Psoas muscle (tissue), 7 donors: ENCODE measurements at regions not wholly inside any gene's neighbourhood (a gene's known extent, or its start where the extent isn't known, plus 50 kb on each side); places are given as distances from the start of the nearest gene placed in this dataset.
"Not testable (repeated sequence)": the region's sequence is repeated elsewhere in the genome, so short reads cannot be mapped to it uniquely, and the experiment has no call there.

Source experiments
- ATAC-seq, 4 donors: fragments of 200-7000 bp; cut with Tn5 transposase; one replicate each; pipeline ENCODE4 v1.9.1; 2020; ENCODE audit warnings: moderate library complexity in 3 of 4, mild to moderate bottlenecking in 2 of 4
- DNase-seq, 2 donors: peaks; one replicate each; pipeline ENCODE4 v3.0.0-alpha.2; 2020
- H3K27ac ChIP-seq: fragments of 200-600 bp; one replicate; pipeline ENCODE4 v1.8.0; 2022
- H3K27me3 ChIP-seq, 3 donors: fragments of 200-600 bp in 1 of 3; one replicate each; pipeline versions ENCODE4 v1.6.1 to v1.8.0; 2013 to 2022; ENCODE audit warnings: low read length in 2 of 3, mild to moderate bottlenecking in 2 of 3, moderate library complexity in 1 of 3; ENCODE audit not compliant: insufficient read depth in 3 of 3
- H3K36me3 ChIP-seq, 2 donors: fragments of 200-600 bp in 1 of 2; one replicate each; pipeline versions ENCODE4 v1.6.1 to v1.8.0; 2013 to 2022; ENCODE audit warnings: low read depth in 1 of 2, mild to moderate bottlenecking in 1 of 2, moderate library complexity in 1 of 2; ENCODE audit not compliant: insufficient read depth in 1 of 2
- H3K4me1 ChIP-seq: fragments of 200-600 bp; one replicate; pipeline ENCODE4 v1.8.0; 2022
- H3K4me3 ChIP-seq: fragments of 200-600 bp; one replicate; pipeline ENCODE4 v1.8.0; 2022; ENCODE audit warnings: mild to moderate bottlenecking
- H3K9me3 ChIP-seq: fragments of 200-600 bp; one replicate; pipeline ENCODE4 v1.8.0; 2022
- WGBS, 3 donors: extraction: QIAGEN DNeasy Blood & Tissue Kit; methylation state at CpG; one replicate each; pipeline versions ENCODE4 v1.1.6 to v1.1.7; 2013; 5-methylcytosine and 5-hydroxymethylcytosine counted together
- intact Hi-C, 2 donors: fragments of 100-400 bp; cut with DNase I; formaldehyde crosslinking; loops; one replicate each; pipeline versions ENCODE4 v1.11.0 to v1.14.2; 2022
- donor health status: healthy with polysubstance abuse.
- donor health status: DM: no; HTN: no; CAD: no; lungs with moderate emphysema.
- donor health status: Bipolar disorder and iron deficiency.
- donor health status: healthy.
- donor health status: DM: yes; HTN: yes; CAD: no.
- donor health status: DM: no; HTN: no; CAD: no.
- donor health status: DM: yes; HTN: yes; CAD: no.

DNA sequence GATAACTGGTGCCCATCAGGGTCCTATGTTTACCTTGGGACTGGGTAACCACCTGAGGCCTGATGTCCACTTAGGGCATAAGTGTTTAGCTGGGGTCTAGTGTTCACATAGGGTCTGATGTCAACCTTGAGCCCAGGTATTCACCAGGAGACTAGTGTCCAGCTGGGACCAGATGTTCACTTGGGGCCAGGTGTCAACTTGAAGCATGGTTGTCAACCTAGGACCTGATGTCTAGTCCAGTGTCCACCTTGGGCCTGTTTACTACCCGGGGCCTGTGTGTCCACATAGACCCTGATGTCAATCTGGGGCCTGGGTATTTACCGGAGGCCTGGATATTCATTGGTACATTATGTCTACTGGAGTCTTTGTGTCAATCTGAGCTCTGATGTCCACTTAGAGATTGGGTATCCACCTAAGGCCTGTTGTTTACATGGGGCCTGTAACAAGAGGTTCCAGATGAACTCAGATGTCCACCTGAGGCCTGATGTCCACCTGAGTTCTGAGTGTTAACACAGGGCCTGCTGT is 1491.2 kb upstream of the TPTE start:
- 55 to 70% (median 65%) methylated on average over 2 of the region's 2 CpGs for WGBS, 3 donors
- not testable (repeated sequence) for ATAC-seq

DNA sequence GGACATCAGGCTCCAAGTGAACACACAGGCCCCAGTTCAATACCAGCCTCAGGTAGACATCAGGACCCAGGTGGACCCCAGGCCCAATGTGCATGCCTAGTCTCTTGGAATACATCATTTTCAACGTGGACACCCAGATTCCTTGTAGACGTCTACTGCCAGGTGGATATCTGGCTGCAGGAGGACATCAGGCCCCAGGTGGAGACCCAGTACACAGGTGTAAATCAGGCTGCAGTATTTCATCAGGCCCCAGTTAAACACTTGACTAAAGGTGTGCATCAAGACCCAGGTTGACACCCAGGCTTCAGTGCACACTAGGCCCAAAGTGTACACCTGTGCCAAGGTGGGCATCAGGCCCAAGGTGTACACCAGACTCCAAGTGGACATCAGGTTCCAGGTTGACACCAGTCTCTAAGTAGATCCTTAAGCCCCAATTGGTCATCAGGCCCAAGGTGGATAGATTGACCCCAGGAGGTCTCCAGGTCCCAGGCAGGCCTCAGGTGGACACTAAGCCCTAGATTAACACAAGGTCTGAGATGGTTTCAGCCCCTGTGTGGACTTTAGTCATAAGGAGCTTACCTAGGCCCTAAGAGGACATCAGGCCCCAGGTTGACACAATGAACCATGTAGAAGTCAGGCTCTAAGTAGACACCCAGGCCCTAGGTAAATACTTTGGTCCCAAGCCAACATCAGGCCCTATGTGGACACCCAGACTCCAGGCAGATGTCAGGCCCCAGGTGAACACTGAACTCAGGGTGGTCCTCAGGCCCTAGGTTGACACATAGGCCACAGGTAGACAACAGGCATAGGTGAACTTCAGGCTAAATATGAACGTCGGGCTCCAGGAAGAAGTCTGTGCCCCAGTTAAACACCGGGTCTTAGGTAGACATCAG is 1489.7 kb upstream of the TPTE start:
- H3K27me3 ChIP-seq, result peaks cover 0 to 14% (median 0%) of the 10 kb centered on the region in 3 donors
- H3K36me3 ChIP-seq, H3K4me3 ChIP-seq, intact Hi-C loops, H3K27ac ChIP-seq, DNase-seq, ATAC-seq, H3K4me1 ChIP-seq, H3K9me3 ChIP-seq: not testable (repeated sequence)
- 66 to 70% (median 66%) methylated on average over 4 of the region's 5 CpGs for WGBS, 3 donors

More for the DNA sequence above, 1491.2 kb upstream of the TPTE start:
- H3K27ac ChIP-seq, H3K36me3 ChIP-seq, intact Hi-C loops, H3K4me1 ChIP-seq, DNase-seq, H3K4me3 ChIP-seq, H3K9me3 ChIP-seq: not testable (repeated sequence)
- peaks cover 0 to 19% (median 0%) of the 10 kb centered on the region in 3 donors for H3K27me3 ChIP-seq

DNA sequence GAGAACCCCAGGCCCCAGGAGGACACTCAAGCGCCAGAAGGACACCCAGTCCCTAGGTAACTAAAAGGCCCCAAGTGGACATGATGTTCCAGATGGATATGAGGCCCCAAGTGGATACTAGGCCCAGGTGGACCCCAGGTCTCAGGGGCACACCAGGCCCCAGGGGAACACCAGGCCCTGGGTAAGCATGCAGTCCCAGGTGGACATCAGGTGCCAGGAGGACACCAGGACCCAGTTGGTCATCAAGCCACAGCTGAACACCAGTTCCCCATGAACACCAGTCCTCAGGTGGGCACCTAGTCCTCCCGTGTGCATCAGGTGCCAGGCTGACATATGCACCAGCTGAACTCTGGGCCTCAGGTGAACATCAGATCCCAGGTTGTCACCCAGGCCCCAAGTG is 1488.8 kb upstream of the TPTE start:
- H3K4me1 ChIP-seq, ATAC-seq, DNase-seq, H3K36me3 ChIP-seq, H3K27ac ChIP-seq, intact Hi-C loops, H3K4me3 ChIP-seq, H3K9me3 ChIP-seq: not testable (repeated sequence)
- H3K27me3 ChIP-seq, result peaks cover 0 to 10% (median 0%) of the 10 kb centered on the region in 3 donors
- no CpG with 5 or more reads among the region's 2 CpGs for WGBS, 3 donors

DNA sequence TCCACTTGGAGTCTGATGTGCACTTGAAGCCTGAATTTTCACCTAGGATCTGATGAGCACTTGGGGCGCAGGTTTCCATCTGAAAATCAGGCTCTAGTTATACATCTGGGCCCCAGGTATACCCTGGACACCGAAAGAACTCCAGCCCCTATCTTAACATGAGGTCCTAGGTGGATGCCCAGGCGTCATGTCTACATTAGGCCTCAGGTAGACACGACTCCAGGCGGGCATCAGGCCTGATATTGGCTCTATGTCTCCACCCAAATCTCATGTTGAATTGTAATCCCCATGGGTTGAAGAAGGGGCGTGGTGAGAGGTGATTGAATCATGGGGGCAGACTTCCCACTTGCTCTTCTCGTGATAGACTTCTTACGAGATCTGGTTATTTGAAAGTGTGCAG is 1488.1 kb upstream of the TPTE start:
- H3K27me3 ChIP-seq, result peaks cover 0 to 10% (median 0%) of the 10 kb centered on the region in 3 donors
- ATAC-seq, H3K36me3 ChIP-seq, H3K4me3 ChIP-seq, H3K27ac ChIP-seq, H3K4me1 ChIP-seq, H3K9me3 ChIP-seq, intact Hi-C loops, DNase-seq: not testable (repeated sequence)
- WGBS, 3 donors, result 38 to 66% (median 64%) methylated on average over 4 to 6 of the region's 8 CpGs

DNA sequence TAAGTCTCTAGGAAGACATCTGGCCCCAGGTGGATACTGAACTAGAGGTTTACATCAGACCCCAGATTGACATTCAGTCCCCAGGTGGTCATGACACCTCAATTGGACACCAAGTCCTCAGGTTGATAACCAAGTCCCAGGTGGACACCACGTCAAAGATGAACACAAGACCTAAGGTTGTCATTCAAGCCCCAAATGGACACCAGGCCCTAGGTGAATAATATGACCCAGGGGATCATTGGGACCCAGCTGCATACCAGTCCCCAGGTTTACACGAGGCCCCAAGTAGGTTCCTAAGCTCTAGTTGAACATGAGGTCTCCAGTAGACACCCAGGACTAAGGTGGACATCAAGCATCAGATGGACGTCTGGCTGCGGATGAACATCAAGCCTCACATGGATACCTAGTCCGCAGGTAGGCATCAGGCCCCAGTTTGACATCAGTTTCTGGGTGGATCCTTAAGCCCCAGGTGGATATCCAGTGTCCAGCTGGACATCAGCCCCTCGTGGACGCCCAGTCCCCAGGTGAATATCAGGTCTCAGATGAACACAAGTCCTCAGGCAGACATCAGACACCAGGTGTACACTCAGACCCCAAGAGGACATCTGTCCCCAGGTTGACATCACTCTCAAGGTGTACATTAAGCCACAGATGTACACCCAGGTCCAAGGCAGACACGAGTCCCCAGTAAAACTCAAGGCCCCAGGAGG is 1486.7 kb upstream of the TPTE start:
- H3K4me3 ChIP-seq, DNase-seq, H3K36me3 ChIP-seq, intact Hi-C loops, H3K27me3 ChIP-seq, H3K4me1 ChIP-seq, H3K9me3 ChIP-seq, H3K27ac ChIP-seq, ATAC-seq: not testable (repeated sequence)
- 50 to 52% (median 50%) methylated on average over 4 of the region's 8 CpGs for WGBS, 3 donors

DNA sequence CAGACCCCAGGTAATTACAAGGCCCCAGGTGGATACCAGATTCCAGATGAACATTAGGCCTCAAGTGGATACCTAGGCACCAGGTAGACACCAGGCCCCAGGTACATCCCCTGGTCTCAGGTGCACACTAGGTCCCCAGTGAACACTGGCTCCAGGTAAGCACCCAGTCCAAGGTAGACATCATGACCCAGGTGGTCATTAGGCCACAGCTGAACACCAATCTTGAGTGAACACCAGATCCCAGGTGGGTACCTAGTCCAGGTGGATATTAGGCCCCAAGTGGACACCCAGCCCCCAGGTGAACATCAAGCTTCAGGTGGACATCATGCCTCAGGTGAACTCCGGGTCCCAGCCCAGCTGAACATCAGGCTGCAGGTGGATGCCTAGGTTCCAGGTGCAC is 1486.2 kb upstream of the TPTE start:
- H3K4me3 ChIP-seq, H3K27me3 ChIP-seq, intact Hi-C loops, DNase-seq, ATAC-seq, H3K36me3 ChIP-seq, H3K27ac ChIP-seq, H3K9me3 ChIP-seq, H3K4me1 ChIP-seq: not testable (repeated sequence)
- 60 to 75% methylated on average over 1 of the region's 1 CpG; no CpG with 5 or more reads in 1 of the 3 donors for WGBS, 3 donors

DNA sequence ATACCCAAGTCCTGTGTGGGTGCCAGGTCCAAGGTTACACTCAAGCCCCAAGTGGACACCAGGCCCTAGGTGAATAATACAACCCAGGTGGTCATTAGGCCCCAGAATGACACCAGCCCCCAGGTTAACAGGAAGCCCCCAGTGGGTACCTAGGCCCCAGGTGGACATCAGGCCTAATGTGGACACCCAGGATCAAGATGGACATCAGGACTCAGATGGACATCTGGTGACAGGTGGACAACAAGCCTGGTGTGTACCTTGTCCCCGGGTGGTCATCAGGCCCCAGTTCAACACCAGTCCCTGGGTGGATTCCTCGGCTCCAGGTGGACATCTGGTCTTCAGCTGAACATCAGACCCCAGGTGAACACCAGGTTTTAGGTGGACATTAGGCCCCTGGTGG is 1485.4 kb upstream of the TPTE start:
- intact Hi-C loops, DNase-seq, H3K36me3 ChIP-seq, ATAC-seq, H3K27ac ChIP-seq, H3K27me3 ChIP-seq, H3K4me3 ChIP-seq, H3K9me3 ChIP-seq, H3K4me1 ChIP-seq: not testable (repeated sequence)
- WGBS, 3 donors, result 84% methylated on average over 2 of the region's 2 CpGs; no CpG with 5 or more reads in 2 of the 3 donors

DNA sequence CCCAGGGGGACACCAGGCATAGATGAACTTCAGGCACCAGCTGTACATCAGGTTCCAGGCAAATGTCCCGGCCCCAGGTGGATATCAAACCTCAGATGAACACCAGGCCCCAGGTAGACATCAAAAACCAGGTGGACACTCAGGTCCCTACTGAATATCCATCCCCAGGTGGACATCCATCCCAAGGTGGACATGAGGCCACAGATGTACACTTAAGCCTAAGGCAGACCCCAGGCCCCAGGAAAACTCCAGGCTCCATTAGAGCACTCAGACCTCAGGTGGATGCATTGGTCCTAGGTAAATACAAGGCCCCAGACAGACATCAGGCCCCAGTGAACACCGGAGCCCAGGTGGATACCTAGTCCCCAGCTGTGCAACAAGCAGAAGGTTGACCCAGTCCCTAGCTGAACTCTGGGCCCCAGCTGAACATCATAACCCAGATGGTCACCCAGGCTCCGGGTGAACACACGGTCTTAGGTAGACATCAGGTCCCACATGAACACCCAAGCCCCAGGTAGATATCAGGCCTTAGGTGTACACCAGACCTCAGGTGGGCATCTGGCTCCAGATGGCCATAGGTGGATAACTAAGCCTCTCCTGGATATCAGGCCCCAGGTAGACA is 1484.3 kb upstream of the TPTE start:
- H3K36me3 ChIP-seq, ATAC-seq, H3K4me3 ChIP-seq, H3K4me1 ChIP-seq, H3K27me3 ChIP-seq, H3K9me3 ChIP-seq, DNase-seq, H3K27ac ChIP-seq, intact Hi-C loops: not testable (repeated sequence)
- 75 to 88% (median 77%) methylated on average over 4 of the region's 4 CpGs for WGBS, 3 donors

DNA sequence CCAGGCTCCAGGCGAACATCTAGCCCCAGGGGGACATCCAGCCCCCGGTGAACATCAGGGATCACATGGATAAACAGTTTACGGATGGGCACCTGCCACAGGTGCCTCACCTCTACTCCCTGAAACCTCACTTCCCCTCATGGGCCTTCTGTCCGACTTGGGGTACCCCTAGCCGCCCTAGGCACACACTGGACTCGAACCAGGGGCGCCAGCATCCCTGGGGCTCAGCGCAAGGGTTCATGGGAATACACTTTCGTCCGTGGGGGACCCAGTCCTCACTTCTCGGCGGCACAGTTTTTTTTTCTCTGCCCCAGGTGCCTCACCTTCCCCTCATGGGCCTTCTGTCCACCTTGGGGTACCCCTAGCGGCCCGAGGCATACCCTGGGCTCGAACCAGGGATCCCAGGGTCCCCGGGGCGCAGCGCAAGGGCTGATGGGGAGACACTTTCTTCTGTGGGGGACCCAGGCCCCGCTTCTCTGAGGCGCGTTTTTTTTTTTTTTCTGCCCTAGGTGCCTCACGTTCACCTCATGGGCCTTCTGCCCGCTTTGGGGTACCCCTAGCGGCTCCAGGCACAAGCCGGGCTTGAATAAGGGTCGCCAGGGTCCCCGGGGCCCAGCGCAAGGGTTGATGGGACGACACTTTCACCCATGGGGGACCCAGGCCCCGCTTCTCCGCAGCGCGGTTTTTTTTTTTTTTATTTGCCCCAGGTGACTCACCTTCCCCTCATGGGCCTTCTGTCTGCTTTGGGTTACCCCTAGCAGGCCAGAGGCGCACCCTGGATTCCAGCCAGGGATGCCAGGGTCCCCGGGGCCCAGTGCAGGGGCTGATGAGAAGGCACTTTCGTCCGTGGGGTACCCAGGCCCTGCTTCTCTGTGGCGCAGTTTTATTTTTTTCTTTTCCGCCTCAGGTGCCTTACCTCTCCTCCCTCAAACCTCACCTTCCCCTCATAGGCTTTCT is 1483.5 kb upstream of the TPTE start:
- WGBS, 3 donors, result 66 to 73% (median 72%) methylated on average over 33 to 39 of the region's 39 CpGs
- H3K27ac ChIP-seq, intact Hi-C loops, H3K4me3 ChIP-seq, H3K27me3 ChIP-seq, H3K36me3 ChIP-seq, DNase-seq, ATAC-seq, H3K4me1 ChIP-seq, H3K9me3 ChIP-seq: not testable (repeated sequence)
